Ovary (tissue), 3 donors: ENCODE measurements at regions not wholly inside any gene's neighbourhood (a gene's known extent, or its start where the extent isn't known, plus 50 kb on each side); places are given as distances from the start of the nearest gene placed in this dataset.

Experiments used
- EP300 ChIP-seq: sonication (generic); formaldehyde crosslinking; IDR thresholded peaks from one replicate; pipeline ENCODE4 v1.6.1; 2017; ENCODE audit warnings: antibody characterized with exemption
- POLR2A ChIP-seq: fragments of 450-650 bp; IDR thresholded peaks from one replicate; pipeline ENCODE4 v1.6.1; 2017; ENCODE audit warnings: antibody characterized with exemption, mild to moderate bottlenecking, moderate library complexity
- TF ChIP-seq, protein P1 (sequence below), 3 donors: fragments of 450-650 bp in 2 of 3; fragments of 200-600 bp in 1 of 3; IDR thresholded peaks; one replicate each; pipeline versions ENCODE4 v1.5.1 to v1.8.0; 2016 to 2022; ENCODE audit warnings: antibody characterized with exemption in 3 of 3, mild to moderate bottlenecking in 1 of 3
- donor health status: DM: no; HTN: no; CAD: no.

GRCh38 chr2:226198956-226199355 is 600.7 kb downstream of the IRS1 start:
- TF ChIP-seq, protein P1, sequence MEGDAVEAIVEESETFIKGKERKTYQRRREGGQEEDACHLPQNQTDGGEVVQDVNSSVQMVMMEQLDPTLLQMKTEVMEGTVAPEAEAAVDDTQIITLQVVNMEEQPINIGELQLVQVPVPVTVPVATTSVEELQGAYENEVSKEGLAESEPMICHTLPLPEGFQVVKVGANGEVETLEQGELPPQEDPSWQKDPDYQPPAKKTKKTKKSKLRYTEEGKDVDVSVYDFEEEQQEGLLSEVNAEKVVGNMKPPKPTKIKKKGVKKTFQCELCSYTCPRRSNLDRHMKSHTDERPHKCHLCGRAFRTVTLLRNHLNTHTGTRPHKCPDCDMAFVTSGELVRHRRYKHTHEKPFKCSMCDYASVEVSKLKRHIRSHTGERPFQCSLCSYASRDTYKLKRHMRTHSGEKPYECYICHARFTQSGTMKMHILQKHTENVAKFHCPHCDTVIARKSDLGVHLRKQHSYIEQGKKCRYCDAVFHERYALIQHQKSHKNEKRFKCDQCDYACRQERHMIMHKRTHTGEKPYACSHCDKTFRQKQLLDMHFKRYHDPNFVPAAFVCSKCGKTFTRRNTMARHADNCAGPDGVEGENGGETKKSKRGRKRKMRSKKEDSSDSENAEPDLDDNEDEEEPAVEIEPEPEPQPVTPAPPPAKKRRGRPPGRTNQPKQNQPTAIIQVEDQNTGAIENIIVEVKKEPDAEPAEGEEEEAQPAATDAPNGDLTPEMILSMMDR (IDR thresholded peaks at IDR 0.05) = no peak
- TF ChIP-seq EP300 (no peak), POLR2A (no peak)
